HepG2 (cell line): ENCODE measurements at regions not wholly inside any gene's neighbourhood (a gene's known extent, or its start where the extent isn't known, plus 50 kb on each side); places are given as distances from the start of the nearest gene placed in this dataset.

ENCODE experiments used
- ATAC-seq: fragments of 200-7000 bp; cut with Tn5 transposase; 3 replicates; pipeline ENCODE4 v1.9.1; 2020; ENCODE audit warnings: mild to moderate bottlenecking, moderate library complexity
- BruUV-seq: library from RNA; stranded (reverse); fragments of 400-500 nt; replicated peaks from 2 replicates; lab custom pipeline; 2021; lab: Mats Ljungman, UMichigan
- CTCF ChIA-PET: fragments of 300-600 bp; formaldehyde crosslinking; extraction: SDS; loops from one replicate; lab custom pipeline; 2021; ENCODE audit warnings: low total read pairs, inconsistent platforms, low intra/inter-chr PET ratio; lab: Yijun Ruan, JAX
- POLR2A ChIA-PET: fragments of 350-600 bp; sonication (Branson Sonifier 250); formaldehyde crosslinking; loops from one replicate; lab custom pipeline; 2020; ENCODE audit warnings: antibody characterized with exemption, inconsistent platforms; lab: Yijun Ruan, JAX
- DNase-seq: peaks from one replicate; pipeline ENCODE4 v3.0.0-alpha.2; 2015; ENCODE audit warnings: low spot score
- FAIRE-seq: peaks from 3 replicates; lab custom pipeline; 2011; peaks lifted over from hg19 to GRCh38; lab: Jason Lieb, UNC
- H2AFZ ChIP-seq: one replicate; pipeline ENCODE4 v1.6.1; 2011; ENCODE audit warnings: low read length, inconsistent platforms
- H3K27ac ChIP-seq: fragments of 300-600 bp; 3 replicates; pipeline ENCODE4 v1.8.0; 2011; ENCODE audit warnings: mixed run types, mild to moderate bottlenecking, mixed read lengths, low read length, inconsistent platforms; ENCODE audit not compliant: insufficient read depth; ENCODE audit errors: extremely low read length
- H3K27me3 ChIP-seq, 2 experiments: fragments of 200-600 bp in 1 of 2; 2 replicates in 1 of 2; 3 replicates in 1 of 2; pipeline versions ENCODE4 v1.6.0 to v1.8.0; 2011; ENCODE audit warnings: low read length in 2 of 2, mild to moderate bottlenecking in 2 of 2, moderate library complexity in 2 of 2, inconsistent platforms in 1 of 2; ENCODE audit not compliant: insufficient read depth in 2 of 2, control insufficient read depth in 1 of 2
- H3K36me3 ChIP-seq, 2 experiments: fragments of 200-600 bp in 1 of 2; replicated peaks in 1 of 2; 2 replicates in 1 of 2; 3 replicates in 1 of 2; pipeline versions ENCODE4 v1.5.1 to v1.8.0; 2011; ENCODE audit warnings: low read length in 2 of 2, inconsistent platforms in 1 of 2; ENCODE audit not compliant: insufficient read depth in 2 of 2, control insufficient read depth in 1 of 2
- H3K4me1 ChIP-seq: 2 replicates; pipeline ENCODE4 v1.5.1; 2012; ENCODE audit warnings: low read length, inconsistent platforms; ENCODE audit not compliant: insufficient read depth
- H3K4me2 ChIP-seq: 2 replicates; pipeline ENCODE4 v1.6.0; 2011; ENCODE audit warnings: low read depth, low read length, inconsistent platforms
- H3K4me3 ChIP-seq, 3 experiments: fragments of 200-600 bp in 1 of 3; sonication (generic), shearing (Covaris generic) in 1 of 3; replicated peaks in 1 of 3; 2 replicates each; pipeline ENCODE4 v1.5.1; 2011 to 2016; ENCODE audit warnings: low read length in 3 of 3, inconsistent platforms in 2 of 3, low read depth in 2 of 3, mild to moderate bottlenecking in 2 of 3, control low read depth in 1 of 3, mixed read lengths in 1 of 3; ENCODE audit not compliant: insufficient read depth in 1 of 3
- H3K79me2 ChIP-seq: one replicate; pipeline ENCODE4 v1.6.1; 2011; ENCODE audit warnings: low read length, inconsistent platforms; ENCODE audit not compliant: insufficient read depth
- H3K9ac ChIP-seq: 2 replicates; pipeline ENCODE4 v1.6.0; 2011; ENCODE audit warnings: mild to moderate bottlenecking, low read depth, low read length, inconsistent platforms; ENCODE audit not compliant: insufficient read depth
- H3K9me3 ChIP-seq: 2 replicates; pipeline ENCODE4 v1.5.1; 2012; ENCODE audit warnings: mild to moderate bottlenecking, low read length
- H4K20me1 ChIP-seq: 2 replicates; pipeline ENCODE4 v1.6.0; 2011; ENCODE audit warnings: inconsistent platforms, mild to moderate bottlenecking, low read length, moderate library complexity; ENCODE audit not compliant: insufficient read depth
- AHDC1 ChIP-seq: sonication (generic); formaldehyde crosslinking; IDR thresholded peaks from 2 replicates; pipeline ENCODE4 v1.5.1; 2020; ENCODE audit warnings: mild to moderate bottlenecking, missing genetic modification reagents, borderline replicate concordance
- CEBPG ChIP-seq: IDR thresholded peaks from 2 replicates; pipeline ENCODE4 v1.6.1; 2016
- HNF4A ChIP-seq: sonication (generic); formaldehyde crosslinking; IDR thresholded peaks from 2 replicates; pipeline ENCODE4 v1.4.0; 2020; ENCODE audit warnings: missing genetic modification reagents
- PPARG ChIP-seq: conservative IDR thresholded peaks from 2 replicates; pipeline ENCODE4 v1.6.1; 2016; ENCODE audit warnings: missing biosample characterization, missing genetic modification reagents
- REPIN1 ChIP-seq: sonication (generic); formaldehyde crosslinking; IDR thresholded peaks from 2 replicates; pipeline ENCODE4 v1.8.0; 2022; ENCODE audit warnings: missing genetic modification reagents, low read depth, mild to moderate bottlenecking, borderline replicate concordance
- SALL1 ChIP-seq: sonication (generic); formaldehyde crosslinking; IDR thresholded peaks from 2 replicates; pipeline ENCODE4 v1.8.0; 2022; ENCODE audit warnings: mild to moderate bottlenecking, missing genetic modification reagents
- SCMH1 ChIP-seq: sonication (generic); formaldehyde crosslinking; IDR thresholded peaks from 2 replicates; pipeline ENCODE4 v1.9.0; 2021; ENCODE audit warnings: missing genetic modification reagents, mild to moderate bottlenecking, borderline replicate concordance
- TEAD3 ChIP-seq: optimal IDR thresholded peaks from 2 replicates; pipeline ENCODE3; 2016; ENCODE audit warnings: borderline replicate concordance
- ZNF124 ChIP-seq: sonication (generic); formaldehyde crosslinking; IDR thresholded peaks from 2 replicates; pipeline ENCODE4 v1.4.0; 2020; ENCODE audit warnings: missing genetic modification reagents
- WGBS: methylation state at CpG from one replicate; pipeline ENCODE4 v1.1.6; 2017; ENCODE audit warnings: low lambda C conversion rate; 5-methylcytosine and 5-hydroxymethylcytosine counted together
- in situ Hi-C: cut with HindIII; loops from 2 replicates; pipeline ENCODE4 v1.10.0; 2017; ENCODE audit warnings: low pct_unique_long_range_greater_than_20kb; ENCODE audit not compliant: extremely low pct_ligation_motif_present
- intact Hi-C: fragments of 100-400 bp; cut with micrococcal nuclease; formaldehyde crosslinking; loops from one replicate; pipeline ENCODE4 v1.10.0; 2022; ENCODE audit not compliant: unreplicated experiment
- TF ChIP-seq, protein P1 (sequence below): sonication (generic); formaldehyde crosslinking; IDR thresholded peaks from one replicate; pipeline ENCODE4 v1.5.1; 2020; ENCODE audit warnings: mild to moderate bottlenecking, missing genetic modification reagents; ENCODE audit errors: not compliant biosample characterization

GRCh38 chr6:12410946-12411345 lies 120.8 kb downstream of the EDN1 start (continued):
- TF ChIP-seq, protein P1, sequence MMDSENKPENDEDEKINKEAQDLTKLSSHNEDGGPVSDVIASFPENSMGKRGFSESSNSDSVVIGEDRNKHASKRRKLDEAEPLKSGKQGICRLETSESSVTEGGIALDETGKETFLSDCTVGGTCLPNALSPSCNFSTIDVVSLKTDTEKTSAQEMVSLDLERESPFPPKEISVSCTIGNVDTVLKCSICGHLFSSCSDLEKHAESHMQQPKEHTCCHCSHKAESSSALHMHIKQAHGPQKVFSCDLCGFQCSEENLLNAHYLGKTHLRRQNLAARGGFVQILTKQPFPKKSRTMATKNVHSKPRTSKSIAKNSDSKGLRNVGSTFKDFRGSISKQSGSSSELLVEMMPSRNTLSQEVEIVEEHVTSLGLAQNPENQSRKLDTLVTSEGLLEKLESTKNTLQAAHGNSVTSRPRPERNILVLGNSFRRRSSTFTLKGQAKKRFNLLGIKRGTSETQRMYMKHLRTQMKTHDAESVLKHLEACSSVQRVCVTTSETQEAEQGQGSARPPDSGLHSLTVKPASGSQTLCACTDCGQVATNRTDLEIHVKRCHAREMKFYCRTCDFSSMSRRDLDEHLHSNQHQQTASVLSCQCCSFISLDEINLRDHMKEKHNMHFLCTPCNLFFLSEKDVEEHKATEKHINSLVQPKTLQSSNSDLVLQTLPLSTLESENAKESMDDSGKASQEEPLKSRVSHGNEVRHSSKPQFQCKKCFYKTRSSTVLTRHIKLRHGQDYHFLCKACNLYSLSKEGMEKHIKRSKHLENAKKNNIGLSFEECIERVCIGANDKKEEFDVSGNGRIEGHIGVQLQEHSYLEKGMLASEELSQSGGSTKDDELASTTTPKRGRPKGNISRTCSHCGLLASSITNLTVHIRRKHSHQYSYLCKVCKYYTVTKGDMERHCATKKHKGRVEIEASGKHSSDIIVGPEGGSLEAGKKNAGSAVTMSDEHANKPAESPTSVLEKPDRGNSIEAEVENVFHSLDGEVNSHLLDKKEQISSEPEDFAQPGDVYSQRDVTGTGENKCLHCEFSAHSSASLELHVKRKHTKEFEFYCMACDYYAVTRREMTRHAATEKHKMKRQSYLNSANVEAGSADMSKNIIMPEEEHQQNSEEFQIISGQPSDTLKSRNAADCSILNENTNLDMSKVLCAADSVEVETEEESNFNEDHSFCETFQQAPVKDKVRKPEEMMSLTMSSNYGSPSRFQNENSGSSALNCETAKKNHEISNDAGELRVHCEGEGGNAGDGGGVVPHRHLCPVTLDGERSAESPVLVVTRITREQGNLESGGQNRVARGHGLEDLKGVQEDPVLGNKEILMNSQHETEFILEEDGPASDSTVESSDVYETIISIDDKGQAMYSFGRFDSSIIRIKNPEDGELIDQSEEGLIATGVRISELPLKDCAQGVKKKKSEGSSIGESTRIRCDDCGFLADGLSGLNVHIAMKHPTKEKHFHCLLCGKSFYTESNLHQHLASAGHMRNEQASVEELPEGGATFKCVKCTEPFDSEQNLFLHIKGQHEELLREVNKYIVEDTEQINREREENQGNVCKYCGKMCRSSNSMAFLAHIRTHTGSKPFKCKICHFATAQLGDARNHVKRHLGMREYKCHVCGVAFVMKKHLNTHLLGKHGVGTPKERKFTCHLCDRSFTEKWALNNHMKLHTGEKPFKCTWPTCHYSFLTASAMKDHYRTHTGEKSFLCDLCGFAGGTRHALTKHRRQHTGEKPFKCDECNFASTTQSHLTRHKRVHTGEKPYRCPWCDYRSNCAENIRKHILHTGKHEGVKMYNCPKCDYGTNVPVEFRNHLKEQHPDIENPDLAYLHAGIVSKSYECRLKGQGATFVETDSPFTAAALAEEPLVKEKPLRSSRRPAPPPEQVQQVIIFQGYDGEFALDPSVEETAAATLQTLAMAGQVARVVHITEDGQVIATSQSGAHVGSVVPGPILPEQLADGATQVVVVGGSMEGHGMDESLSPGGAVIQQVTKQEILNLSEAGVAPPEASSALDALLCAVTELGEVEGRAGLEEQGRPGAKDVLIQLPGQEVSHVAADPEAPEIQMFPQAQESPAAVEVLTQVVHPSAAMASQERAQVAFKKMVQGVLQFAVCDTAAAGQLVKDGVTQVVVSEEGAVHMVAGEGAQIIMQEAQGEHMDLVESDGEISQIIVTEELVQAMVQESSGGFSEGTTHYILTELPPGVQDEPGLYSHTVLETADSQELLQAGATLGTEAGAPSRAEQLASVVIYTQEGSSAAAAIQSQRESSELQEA = no peak
- TF ChIP-seq SCMH1 (CRISPR knock-in tag) (no peak), REPIN1 (CRISPR knock-in tag) (no peak), ZNF124 (CRISPR knock-in tag) (no peak)
- TF ChIP-seq, all 625 proteins: peak for 0

DNA sequence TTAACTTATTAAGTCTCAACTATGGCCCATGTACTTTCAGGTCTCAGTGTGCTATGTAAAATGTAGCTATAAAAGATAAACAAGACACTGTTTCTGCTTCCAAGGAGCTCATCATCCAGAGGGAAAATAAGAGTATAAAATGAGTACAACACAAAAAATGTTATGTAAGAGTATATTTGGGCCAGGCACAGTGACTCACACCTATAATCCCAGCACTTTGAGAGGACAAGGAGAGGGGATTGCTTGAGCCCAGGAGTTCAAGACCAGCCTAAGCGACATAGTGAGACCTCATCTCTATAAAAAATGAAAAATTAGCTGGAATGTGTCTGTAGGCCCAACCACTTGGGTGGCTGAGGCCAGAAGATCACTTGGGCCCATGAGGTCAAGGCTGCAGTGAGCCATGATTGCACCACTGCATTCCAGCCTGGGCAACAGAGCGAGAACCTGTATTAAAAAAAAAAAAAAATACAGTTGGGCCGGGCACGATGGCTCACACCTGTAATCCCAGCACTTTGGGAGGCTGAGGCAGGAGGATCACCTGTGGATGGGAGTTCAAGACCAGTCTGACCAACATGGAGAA lies 124.0 kb downstream of the EDN1 start:
- ATAC-seq (no peak), DNase-seq (no peak), FAIRE-seq (no peak)
- in situ Hi-C loops = no loop called here
- H3K27me3 ChIP-seq = no peaks in the 10 kb centered on the region; a peak in 2 of 5 replicates
- intact Hi-C loops = no loop called here
- H3K27ac ChIP-seq = no peak overlapping the region
- CTCF ChIA-PET = no interaction called here
- no peak overlapping the region for H2AFZ ChIP-seq
- no peak overlapping the region for H3K9ac ChIP-seq
- H4K20me1 ChIP-seq = no peaks in the 10 kb centered on the region
- H3K4me1 ChIP-seq = no peaks in the 10 kb centered on the region
- no peaks in the 10 kb centered on the region for H3K79me2 ChIP-seq
- POLR2A ChIA-PET = no interaction called here
- no peak overlapping the region for H3K4me3 ChIP-seq
- peaks cover 5% of the 10 kb centered on the region; the same call in 1 of the 2 replicates for H3K9me3 ChIP-seq
- H3K36me3 ChIP-seq = no peaks in the 10 kb centered on the region
- no TSS peak for BruUV-seq
- H3K4me2 ChIP-seq = no peak overlapping the region
- WGBS = 28% methylated on average over 4 of the region's 4 CpGs
- TF ChIP-seq AHDC1 (CRISPR knock-in tag) (0 out of 2 replicates have a peak, but pooled peaks have one; percentile 27), CEBPG (CRISPR knock-in tag) (peak; percentile 14; the same call in 1 of the 2 replicates), PPARG (CRISPR knock-in tag) (no peak), TEAD3 (CRISPR knock-in tag) (peak; percentile 46), HNF4A (CRISPR knock-in tag) (0 out of 2 replicates have a peak, but pooled peaks have one; percentile 41), SALL1 (CRISPR knock-in tag) (peak; percentile 50; the same call in 1 of the 2 replicates)
